H9 (cell line): ENCODE measurements at regions not wholly inside any gene's neighbourhood (a gene's known extent, or its start where the extent isn't known, plus 50 kb on each side); places are given as distances from the start of the nearest gene placed in this dataset.

Experiments used
- DNase-seq: peaks from one replicate; pipeline ENCODE4 v3.0.0-alpha.2; 2017
- H2AFZ ChIP-seq: one replicate; pipeline ENCODE4 v1.6.1; 2013; ENCODE audit warnings: mild to moderate bottlenecking, low read length, control low read depth, moderate library complexity
- H2AK5ac ChIP-seq: 2 replicates; pipeline ENCODE4 v1.6.1; 2013; ENCODE audit warnings: low read length, control low read depth, mixed read lengths; ENCODE audit not compliant: insufficient read length
- H2BK120ac ChIP-seq: one replicate; pipeline ENCODE4 v1.6.1; 2013; ENCODE audit warnings: low read depth, mild to moderate bottlenecking, low read length, control low read depth, inconsistent platforms; ENCODE audit not compliant: poor library complexity, severe bottlenecking
- H2BK12ac ChIP-seq: 2 replicates; pipeline ENCODE4 v1.6.1; 2013; ENCODE audit warnings: low read length, control low read depth, mixed read lengths, low read depth; ENCODE audit not compliant: insufficient read length
- H2BK15ac ChIP-seq: 2 replicates; pipeline ENCODE4 v1.6.1; 2013; ENCODE audit warnings: low read depth, low read length, control low read depth
- H2BK20ac ChIP-seq: one replicate; pipeline ENCODE4 v1.6.1; 2013; ENCODE audit warnings: low read depth, mild to moderate bottlenecking, low read length, control low read depth, inconsistent platforms; ENCODE audit not compliant: poor library complexity, severe bottlenecking
- H2BK5ac ChIP-seq: 2 replicates; pipeline ENCODE4 v1.6.1; 2013; ENCODE audit warnings: low read length, control low read depth, mixed read lengths; ENCODE audit not compliant: insufficient read length
- H3K14ac ChIP-seq: 2 replicates; pipeline ENCODE4 v1.6.1; 2013; ENCODE audit warnings: low read length, control low read depth; ENCODE audit not compliant: insufficient read depth
- H3K18ac ChIP-seq: 2 replicates; pipeline ENCODE4 v1.6.1; 2013; ENCODE audit warnings: low read depth, mild to moderate bottlenecking, mixed read lengths, low read length, control low read depth; ENCODE audit not compliant: insufficient read length
- H3K23ac ChIP-seq: 2 replicates; pipeline ENCODE4 v1.6.1; 2013; ENCODE audit warnings: low read length, control low read depth, mixed read lengths, low read depth; ENCODE audit not compliant: insufficient read length
- H3K23me2 ChIP-seq: 2 replicates; pipeline ENCODE4 v1.6.1; 2013; ENCODE audit warnings: low read depth, mild to moderate bottlenecking, mixed read lengths, low read length, control low read depth; ENCODE audit not compliant: insufficient read length, poor library complexity, severe bottlenecking
- H3K27ac ChIP-seq: 2 replicates; pipeline ENCODE4 v1.5.1; 2013; ENCODE audit warnings: low read length, control low read depth, mixed read lengths, low read depth; ENCODE audit not compliant: insufficient read length
- H3K27me3 ChIP-seq: 2 replicates; pipeline ENCODE4 v1.6.1; 2013; ENCODE audit warnings: low read length, control low read depth, inconsistent platforms; ENCODE audit not compliant: insufficient read depth
- H3K4ac ChIP-seq: 2 replicates; pipeline ENCODE4 v1.6.1; 2013; ENCODE audit warnings: low read depth, mild to moderate bottlenecking, control low read depth, inconsistent platforms, low read length, moderate library complexity
- H3K4me1 ChIP-seq: 2 replicates; pipeline ENCODE4 v1.6.1; 2013; ENCODE audit warnings: low read length, control low read depth, inconsistent platforms; ENCODE audit not compliant: insufficient read depth
- H3K4me2 ChIP-seq: 2 replicates; pipeline ENCODE4 v1.6.1; 2013; ENCODE audit warnings: low read length, control low read depth, mixed read lengths; ENCODE audit not compliant: insufficient read length, insufficient read depth
- H3K56ac ChIP-seq: 2 replicates; pipeline ENCODE4 v1.6.1; 2013; ENCODE audit warnings: low read depth, mild to moderate bottlenecking, mixed read lengths, low read length, control low read depth; ENCODE audit not compliant: insufficient read length
- H3K79me1 ChIP-seq: 2 replicates; pipeline ENCODE4 v1.6.1; 2013; ENCODE audit warnings: low read depth, mild to moderate bottlenecking, moderate library complexity, low read length, control low read depth, inconsistent platforms; ENCODE audit not compliant: insufficient read depth, poor library complexity, severe bottlenecking
- H3K79me2 ChIP-seq: 2 replicates; pipeline ENCODE4 v1.6.1; 2013; ENCODE audit warnings: low read length, control low read depth, inconsistent platforms; ENCODE audit not compliant: insufficient read depth
- H3K9ac ChIP-seq: 2 replicates; pipeline ENCODE4 v1.6.1; 2013; ENCODE audit warnings: low read length, control low read depth, mixed read lengths; ENCODE audit not compliant: insufficient read length; ENCODE audit errors: extremely low read depth
- H3K9me3 ChIP-seq: one replicate; pipeline ENCODE4 v1.6.1; 2013; ENCODE audit warnings: low read depth, low read length, inconsistent platforms; ENCODE audit not compliant: control insufficient read depth
- H3T11ph ChIP-seq: one replicate; pipeline ENCODE4 v1.6.1; 2013; ENCODE audit warnings: mild to moderate bottlenecking, low read length, control low read depth, inconsistent platforms
- H4K20me1 ChIP-seq: one replicate; pipeline ENCODE4 v1.6.1; 2013; ENCODE audit not compliant: control insufficient read depth, insufficient read length, insufficient read depth
- H4K5ac ChIP-seq: 2 replicates; pipeline ENCODE4 v1.6.1; 2013; ENCODE audit warnings: low read depth, mild to moderate bottlenecking, mixed read lengths, low read length, control low read depth; ENCODE audit not compliant: insufficient read length
- H4K8ac ChIP-seq: replicated peaks from 2 replicates; pipeline ENCODE4 v1.6.1; 2013; ENCODE audit warnings: low read length, control low read depth, mixed read lengths, low read depth; ENCODE audit not compliant: insufficient read length
- H4K91ac ChIP-seq: 2 replicates; pipeline ENCODE4 v1.6.1; 2013; ENCODE audit warnings: low read depth, mild to moderate bottlenecking, moderate library complexity, mixed read lengths, low read length, control low read depth; ENCODE audit not compliant: insufficient read length
- H3K27ac Mint-ChIP-seq, 3 experiments: 2 replicates in 2 of 3; 3 replicates in 1 of 3; pipeline ENCODE4 v1.8.0; 2020 to 2021; ENCODE audit warnings: mixed read lengths in 3 of 3, mild to moderate bottlenecking in 1 of 3, moderate library complexity in 1 of 3
- H3K27me3 Mint-ChIP-seq: 2 replicates; pipeline ENCODE4 v1.8.0; 2021; ENCODE audit warnings: low read depth, mild to moderate bottlenecking, moderate library complexity, mixed read lengths
- H3K36me3 Mint-ChIP-seq, 3 experiments: 2 replicates in 2 of 3; 3 replicates in 1 of 3; pipeline ENCODE4 v1.8.0; 2020 to 2021; ENCODE audit warnings: low read depth in 3 of 3, mixed read lengths in 3 of 3; ENCODE audit not compliant: insufficient read depth in 1 of 3
- H3K4me1 Mint-ChIP-seq, 2 experiments: 2 replicates each; pipeline ENCODE4 v1.8.0; 2020; ENCODE audit warnings: mixed read lengths in 2 of 2
- H3K4me3 Mint-ChIP-seq, 2 experiments: 2 replicates in 1 of 2; 3 replicates in 1 of 2; pipeline ENCODE4 v1.8.0; 2020 to 2021; ENCODE audit warnings: mild to moderate bottlenecking in 2 of 2, mixed read lengths in 2 of 2, moderate library complexity in 1 of 2
- H3K9me3 Mint-ChIP-seq, 2 experiments: 2 replicates in 1 of 2; 3 replicates in 1 of 2; pipeline ENCODE4 v1.8.0; 2020; ENCODE audit warnings: mild to moderate bottlenecking in 2 of 2, mixed read lengths in 2 of 2, moderate library complexity in 1 of 2
- CTCF ChIP-seq: fragments of 200-600 bp; sonication (generic); conservative IDR thresholded peaks from 3 replicates; pipeline ENCODE4 v1.8.0; 2021; ENCODE audit warnings: antibody characterized with exemption, mild to moderate bottlenecking
- WGBS: extraction: QIAGEN DNeasy Blood & Tissue Kit; methylation state at CpG from one replicate; pipeline ENCODE4 v1.1.7; 2013; ENCODE audit warnings: missing lambda C conversion rate, low lambda C conversion rate, mixed read lengths; ENCODE audit not compliant: insufficient read length; ENCODE audit errors: extremely low coverage; 5-methylcytosine and 5-hydroxymethylcytosine counted together

- no peak overlapping the region for H2AK5ac ChIP-seq
- Mint-ChIP-seq H3K9me3 (no peaks in the 10 kb centered on the region), H3K27me3 (no peaks in the 10 kb centered on the region), H3K4me3 (no peak overlapping the region), H3K27ac (no peak overlapping the region), H3K4me1 (no peaks in the 10 kb centered on the region), H3K36me3 (no peaks in the 10 kb centered on the region)
- H3K14ac ChIP-seq: no peak overlapping the region
- H4K5ac ChIP-seq: no peak overlapping the region
- no peaks in the 10 kb centered on the region for H3K4me1 ChIP-seq
- TF ChIP-seq CTCF: no peak
- no peak overlapping the region for H2AFZ ChIP-seq
- no peak overlapping the region for H2BK20ac ChIP-seq
- H2BK5ac ChIP-seq: no peak overlapping the region
- H3K27me3 ChIP-seq: no peaks in the 10 kb centered on the region
- H3T11ph ChIP-seq: no peak overlapping the region
- no peak overlapping the region for H2BK15ac ChIP-seq
- no peak overlapping the region for H3K4me2 ChIP-seq
- H3K27ac ChIP-seq: no peak overlapping the region
- no peak overlapping the region for H2BK12ac ChIP-seq
- no peaks in the 10 kb centered on the region for H3K9me3 ChIP-seq
- no peak overlapping the region for H3K56ac ChIP-seq
- H4K20me1 ChIP-seq: no peaks in the 10 kb centered on the region
- no peak overlapping the region for H3K9ac ChIP-seq
- no peak overlapping the region for H3K4ac ChIP-seq
- H3K79me1 ChIP-seq: no peaks in the 10 kb centered on the region
- H2BK120ac ChIP-seq: no peak overlapping the region
- no peak for DNase-seq
- H3K18ac ChIP-seq: no peak overlapping the region
- WGBS: no CpG with 5 or more reads among the region's 4 CpGs
- no peaks in the 10 kb centered on the region for H3K79me2 ChIP-seq
- no peak overlapping the region for H4K91ac ChIP-seq
- no peaks in the 10 kb centered on the region for H3K23me2 ChIP-seq
- no peak overlapping the region for H3K23ac ChIP-seq
- H4K8ac ChIP-seq: no peak overlapping the region
Observed at GRCh38 chr4:126935801-126936200, 697.0 kb upstream of the INTU start.
